Subcutaneous abdominal adipose tissue (tissue), 5 donors: ENCODE measurements at regions not wholly inside any gene's neighbourhood (a gene's known extent, or its start where the extent isn't known, plus 50 kb on each side); places are given as distances from the start of the nearest gene placed in this dataset.

Source experiments
- H3K27ac ChIP-seq: one replicate; pipeline ENCODE4 v1.7.0; 2013; ENCODE audit warnings: low read depth, mild to moderate bottlenecking, inconsistent platforms, low read length, moderate library complexity
- H3K27me3 ChIP-seq, 5 donors: one replicate each; pipeline ENCODE4 v1.7.0; 2013; ENCODE audit warnings: low read length in 5 of 5, inconsistent platforms in 1 of 5; ENCODE audit not compliant: control insufficient read depth in 5 of 5, insufficient read depth in 4 of 5
- H3K36me3 ChIP-seq, 5 donors: one replicate each; pipeline ENCODE4 v1.7.0; 2013; ENCODE audit warnings: low read length in 5 of 5; ENCODE audit not compliant: control insufficient read depth in 5 of 5, insufficient read depth in 5 of 5
- H3K4me1 ChIP-seq, 5 donors: one replicate each; pipeline ENCODE4 v1.7.0; 2013; ENCODE audit warnings: low read length in 5 of 5, mild to moderate bottlenecking in 3 of 5, moderate library complexity in 1 of 5; ENCODE audit not compliant: control insufficient read depth in 5 of 5, insufficient read depth in 5 of 5
- H3K4me3 ChIP-seq, 5 donors: one replicate each; pipeline ENCODE4 v1.7.0; 2013; ENCODE audit warnings: low read length in 5 of 5, low read depth in 1 of 5
- H3K9ac ChIP-seq, 5 donors: one replicate each; pipeline ENCODE4 v1.7.0; 2013; ENCODE audit warnings: low read length in 5 of 5, mild to moderate bottlenecking in 4 of 5, moderate library complexity in 3 of 5
- H3K9me3 ChIP-seq, 5 donors: one replicate each; pipeline ENCODE4 v1.7.0; 2013; ENCODE audit warnings: low read length in 5 of 5; ENCODE audit not compliant: control insufficient read depth in 5 of 5
- donor health status: healthy.
- donor health status: healthy.
- donor health status: healthy.
- donor health status: healthy.
- donor health status: healthy.

GRCh38 chr3:80238606-80239005 is 470.8 kb upstream of the ROBO1 start:
- no peak overlapping the region for H3K4me3 ChIP-seq
- no peaks in the 10 kb centered on the region for H3K4me1 ChIP-seq
- no peaks in the 10 kb centered on the region for H3K36me3 ChIP-seq
- no peaks in the 10 kb centered on the region for H3K9me3 ChIP-seq
- H3K9ac ChIP-seq, result no peak overlapping the region
- H3K27me3 ChIP-seq, result no peaks in the 10 kb centered on the region
- H3K27ac ChIP-seq, result no peak overlapping the region

GRCh38 chr3:80238152-80238551 is 470.4 kb upstream of the ROBO1 start:
- H3K4me3 ChIP-seq, result no peak overlapping the region
- no peaks in the 10 kb centered on the region for H3K36me3 ChIP-seq
- no peak overlapping the region for H3K9ac ChIP-seq
- H3K27ac ChIP-seq, result no peak overlapping the region
- no peaks in the 10 kb centered on the region for H3K9me3 ChIP-seq
- no peaks in the 10 kb centered on the region for H3K4me1 ChIP-seq
- H3K27me3 ChIP-seq, result no peaks in the 10 kb centered on the region

GRCh38 chr3:80234706-80235105 is 466.9 kb upstream of the ROBO1 start:
- H3K4me3 ChIP-seq, result no peak overlapping the region
- no peaks in the 10 kb centered on the region for H3K4me1 ChIP-seq
- no peaks in the 10 kb centered on the region for H3K27me3 ChIP-seq
- H3K9ac ChIP-seq, result no peak overlapping the region
- H3K27ac ChIP-seq, result no peak overlapping the region
- H3K36me3 ChIP-seq, result no peaks in the 10 kb centered on the region
- no peaks in the 10 kb centered on the region for H3K9me3 ChIP-seq

GRCh38 chr3:80233576-80233975 is 465.8 kb upstream of the ROBO1 start:
- no peaks in the 10 kb centered on the region for H3K27me3 ChIP-seq
- no peak overlapping the region for H3K9ac ChIP-seq
- H3K9me3 ChIP-seq, result peaks cover 0 to 2% (median 0%) of the 10 kb centered on the region in 5 donors
- no peak overlapping the region for H3K27ac ChIP-seq
- no peaks in the 10 kb centered on the region for H3K36me3 ChIP-seq
- no peaks in the 10 kb centered on the region for H3K4me1 ChIP-seq
- H3K4me3 ChIP-seq, result no peak overlapping the region

GRCh38 chr3:80232760-80233159 is 465.0 kb upstream of the ROBO1 start:
- Histone ChIP-seq H3K9me3 (peaks cover 0 to 2% (median 0%) of the 10 kb centered on the region in 5 donors), H3K4me3 (no peak overlapping the region), H3K36me3 (no peaks in the 10 kb centered on the region), H3K4me1 (no peaks in the 10 kb centered on the region), H3K27ac (no peak overlapping the region), H3K27me3 (no peaks in the 10 kb centered on the region), H3K9ac (no peak overlapping the region)

GRCh38 chr3:80230962-80231361 is 463.2 kb upstream of the ROBO1 start:
- Histone ChIP-seq H3K4me3 (no peak overlapping the region), H3K27me3 (no peaks in the 10 kb centered on the region), H3K9ac (no peak overlapping the region), H3K36me3 (no peaks in the 10 kb centered on the region), H3K4me1 (no peaks in the 10 kb centered on the region), H3K9me3 (peaks cover 0 to 2% (median 0%) of the 10 kb centered on the region in 5 donors), H3K27ac (no peak overlapping the region)

- no peaks in the 10 kb centered on the region for H3K36me3 ChIP-seq
- H3K27ac ChIP-seq, result no peak overlapping the region
- H3K9me3 ChIP-seq, result peaks cover 0 to 2% (median 0%) of the 10 kb centered on the region in 5 donors
- no peak overlapping the region for H3K9ac ChIP-seq
- H3K4me3 ChIP-seq, result no peak overlapping the region
- no peaks in the 10 kb centered on the region for H3K27me3 ChIP-seq
- no peaks in the 10 kb centered on the region for H3K4me1 ChIP-seq
Observed at GRCh38 chr3:80227216-80227615, 459.4 kb upstream of the ROBO1 start.

GRCh38 chr3:80215191-80215590 is 447.4 kb upstream of the ROBO1 start:
- H3K4me1 ChIP-seq, result no peaks in the 10 kb centered on the region
- H3K36me3 ChIP-seq, result no peaks in the 10 kb centered on the region
- H3K9me3 ChIP-seq, result peaks cover 0 to 4% (median 0%) of the 10 kb centered on the region in 5 donors
- H3K27ac ChIP-seq, result no peak overlapping the region
- no peaks in the 10 kb centered on the region for H3K27me3 ChIP-seq
- no peak overlapping the region for H3K9ac ChIP-seq
- no peak overlapping the region for H3K4me3 ChIP-seq

- Histone ChIP-seq H3K9me3 (peaks cover 0 to 9% (median 0%) of the 10 kb centered on the region in 5 donors), H3K27me3 (no peaks in the 10 kb centered on the region)
Observed at GRCh38 chr3:80213086-80213485, 445.3 kb upstream of the ROBO1 start.

GRCh38 chr3:80192936-80193335 is 425.1 kb upstream of the ROBO1 start:
- no peak overlapping the region for H3K9ac ChIP-seq
- no peak overlapping the region for H3K4me3 ChIP-seq
- H3K27me3 ChIP-seq, result no peaks in the 10 kb centered on the region
- H3K36me3 ChIP-seq, result no peaks in the 10 kb centered on the region
- no peaks in the 10 kb centered on the region for H3K9me3 ChIP-seq
- H3K27ac ChIP-seq, result no peak overlapping the region
- H3K4me1 ChIP-seq, result peaks cover 0 to 5% (median 0%) of the 10 kb centered on the region in 5 donors

More at GRCh38 chr3:80213086-80213485, 445.3 kb upstream of the ROBO1 start:
- Histone ChIP-seq H3K9ac (no peak overlapping the region), H3K4me1 (no peaks in the 10 kb centered on the region), H3K27ac (no peak overlapping the region), H3K4me3 (no peak overlapping the region), H3K36me3 (no peaks in the 10 kb centered on the region)

GRCh38 chr3:80190051-80190450 is 422.3 kb upstream of the ROBO1 start:
- Histone ChIP-seq H3K36me3 (no peaks in the 10 kb centered on the region), H3K9me3 (no peaks in the 10 kb centered on the region), H3K4me1 (peaks cover 0 to 5% (median 0%) of the 10 kb centered on the region in 5 donors), H3K4me3 (no peak overlapping the region), H3K27me3 (no peaks in the 10 kb centered on the region), H3K9ac (no peak overlapping the region), H3K27ac (no peak overlapping the region)
